Erythroblast (primary cell): ENCODE measurements at regions not wholly inside any gene's neighbourhood (a gene's known extent, or its start where the extent isn't known, plus 50 kb on each side); places are given as distances from the start of the nearest gene placed in this dataset.

Experiments
- GATA1 ChIP-seq: IDR thresholded peaks from 2 replicates; pipeline ENCODE4 v1.6.1; 2011; ENCODE audit warnings: low read depth, mild to moderate bottlenecking, control low read depth, low read length, moderate library complexity
- POLR2A ChIP-seq: IDR thresholded peaks from 2 replicates; pipeline ENCODE4 v1.6.1; 2011; ENCODE audit warnings: mild to moderate bottlenecking, low read length

- no peak for TF ChIP-seq POLR2A
- no peak for TF ChIP-seq GATA1
These were observed 89.6 kb downstream of the AASDHPPT start for GRCh38 chr11:106167085-106167484.
